HFF-Myc (cell line): ENCODE measurements at regions not wholly inside any gene's neighbourhood (a gene's known extent, or its start where the extent isn't known, plus 50 kb on each side); places are given as distances from the start of the nearest gene placed in this dataset.

Source experiments
- DNase-seq: peaks from one replicate; pipeline ENCODE4 v3.0.0-alpha.2; 2011; ENCODE audit warnings: low read depth; ENCODE audit errors: extremely low read depth
- H3K4me3 ChIP-seq: replicated peaks from 2 replicates; pipeline ENCODE4 v1.5.1; 2011; ENCODE audit warnings: low read depth, mild to moderate bottlenecking, control low read depth, low read length
- TF ChIP-seq, protein P1 (sequence below): IDR thresholded peaks from 2 replicates; pipeline ENCODE4 v1.5.1; 2012; ENCODE audit warnings: mild to moderate bottlenecking, low read depth, low read length, control low read depth; ENCODE audit errors: missing control alignments

DNA sequence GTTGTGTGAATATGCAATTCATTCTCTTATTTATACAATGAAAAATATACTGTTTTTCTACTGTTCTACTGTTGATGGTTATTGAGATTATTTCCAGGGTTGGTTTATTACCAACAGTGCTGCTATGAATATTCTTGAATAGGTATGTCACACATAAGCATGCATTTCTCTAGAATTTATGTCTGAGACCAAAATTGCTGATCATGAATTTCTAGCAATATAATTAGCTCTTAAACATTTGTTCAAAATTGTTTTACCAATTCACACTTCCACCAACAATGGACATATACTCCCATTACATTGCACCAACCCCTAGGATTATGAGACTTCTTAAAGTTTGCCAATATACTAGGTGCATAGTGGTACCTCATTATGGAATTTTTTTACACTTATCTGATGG is 164.1 kb upstream of the KCNQ5 start:
- no peak for DNase-seq
- no peak overlapping the region for H3K4me3 ChIP-seq
- TF ChIP-seq, protein P1, sequence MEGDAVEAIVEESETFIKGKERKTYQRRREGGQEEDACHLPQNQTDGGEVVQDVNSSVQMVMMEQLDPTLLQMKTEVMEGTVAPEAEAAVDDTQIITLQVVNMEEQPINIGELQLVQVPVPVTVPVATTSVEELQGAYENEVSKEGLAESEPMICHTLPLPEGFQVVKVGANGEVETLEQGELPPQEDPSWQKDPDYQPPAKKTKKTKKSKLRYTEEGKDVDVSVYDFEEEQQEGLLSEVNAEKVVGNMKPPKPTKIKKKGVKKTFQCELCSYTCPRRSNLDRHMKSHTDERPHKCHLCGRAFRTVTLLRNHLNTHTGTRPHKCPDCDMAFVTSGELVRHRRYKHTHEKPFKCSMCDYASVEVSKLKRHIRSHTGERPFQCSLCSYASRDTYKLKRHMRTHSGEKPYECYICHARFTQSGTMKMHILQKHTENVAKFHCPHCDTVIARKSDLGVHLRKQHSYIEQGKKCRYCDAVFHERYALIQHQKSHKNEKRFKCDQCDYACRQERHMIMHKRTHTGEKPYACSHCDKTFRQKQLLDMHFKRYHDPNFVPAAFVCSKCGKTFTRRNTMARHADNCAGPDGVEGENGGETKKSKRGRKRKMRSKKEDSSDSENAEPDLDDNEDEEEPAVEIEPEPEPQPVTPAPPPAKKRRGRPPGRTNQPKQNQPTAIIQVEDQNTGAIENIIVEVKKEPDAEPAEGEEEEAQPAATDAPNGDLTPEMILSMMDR, result no peak

- TF ChIP-seq, protein P1, result no peak
- DNase-seq, result no peak
- H3K4me3 ChIP-seq, result no peak overlapping the region
Observed at GRCh38 chr6:72458521-72458920, 163.3 kb upstream of the KCNQ5 start.

DNA sequence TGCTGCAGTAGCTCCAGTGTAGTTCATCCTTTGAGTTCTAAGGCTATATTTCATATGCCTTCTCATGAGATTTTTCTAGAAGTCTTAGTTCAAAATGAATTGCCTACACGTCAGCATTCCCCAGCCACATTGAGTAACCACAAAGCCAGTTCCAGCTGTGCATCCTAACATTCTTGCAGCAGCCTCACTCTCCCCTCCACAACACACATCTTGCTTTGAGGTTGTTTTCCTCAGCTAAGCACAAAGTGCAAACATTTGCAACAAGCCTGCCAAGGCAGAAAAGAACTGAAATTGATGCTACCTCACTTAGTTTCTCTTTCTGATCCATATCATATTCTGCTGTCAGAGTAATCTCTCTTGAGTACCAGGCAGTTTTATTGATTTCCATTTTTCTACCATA is 160.7 kb upstream of the KCNQ5 start:
- TF ChIP-seq, protein P1, result no peak
- H3K4me3 ChIP-seq, result no peak overlapping the region
- no peak for DNase-seq

- DNase-seq, result peak; percentile 16
- TF ChIP-seq, protein P1, result no peak
Observed at GRCh38 chr6:72464246-72464645, 157.6 kb upstream of the KCNQ5 start.

GRCh38 chr6:72464791-72465691 is 156.8 kb upstream of the KCNQ5 start:
- H3K4me3 ChIP-seq, result no peak overlapping the region
- DNase-seq, result peak; percentile 49
- TF ChIP-seq, protein P1, result no peak

More at GRCh38 chr6:72464246-72464645, 157.6 kb upstream of the KCNQ5 start:
- no peak overlapping the region for H3K4me3 ChIP-seq

- TF ChIP-seq, protein P1, result no peak
- DNase-seq, result no peak
- H3K4me3 ChIP-seq, result no peak overlapping the region
Observed at GRCh38 chr6:72466471-72466870, 155.4 kb upstream of the KCNQ5 start.
